ENCODE measurements at regions not wholly inside any gene's neighbourhood (a gene's known extent, or its start where the extent isn't known, plus 50 kb on each side); places are given as distances from the start of the nearest gene placed in this dataset.

- Mint-ChIP-seq H3K4me3 (no peak overlapping the region), H3K36me3 (ENCODE audit: low read depth) (no peaks in the 10 kb centered on the region), H3K9me3 (peaks cover 1% of the 10 kb centered on the region), H3K4me1 (no peaks in the 10 kb centered on the region), H3K27me3 (ENCODE audit: insufficient read depth) (peaks cover 68% of the 10 kb centered on the region), H3K27ac (no peak overlapping the region)
- Histone ChIP-seq H3K36me3 (ENCODE audit: control insufficient read depth, insufficient read depth, low read length) (no peaks in the 10 kb centered on the region), H3K4me3 (ENCODE audit: low read length) (no peak overlapping the region), H3K9me3 (ENCODE audit: control insufficient read depth, low read length) (no peaks in the 10 kb centered on the region), H3K27me3 (ENCODE audit: control insufficient read depth, insufficient read depth, low read length, poor library complexity, severe bottlenecking) (peaks cover 46% of the 10 kb centered on the region), H3K4me1 (ENCODE audit: control insufficient read depth, insufficient read depth, low read length) (peaks cover 1% of the 10 kb centered on the region), H3K27ac (ENCODE audit: low read depth, low read length) (no peak overlapping the region), H3K9ac (ENCODE audit: extremely low read depth, low read length, poor library complexity, severe bottlenecking) (no peak overlapping the region)
- DNase-seq = no peak
- 88 to 100% methylated on average over 1 to 2 of the region's 2 CpGs for WGBS, 2 experiments (ENCODE audit: insufficient coverage in 1 of 2, insufficient read length in 1 of 2)
- no peak for TF ChIP-seq CTCF (conservative IDR thresholded peaks at IDR 0.05)
These were observed 378.5 kb downstream of the KIF16B start for GRCh38 chr20:16194617-16195360.

GRCh38 chr20:16191496-16191895 is 381.8 kb downstream of the KIF16B start:
- Mint-ChIP-seq H3K9me3 (no peaks in the 10 kb centered on the region), H3K4me1 (peaks cover 9% of the 10 kb centered on the region), H3K36me3 (ENCODE audit: low read depth) (no peaks in the 10 kb centered on the region), H3K27ac (no peak overlapping the region), H3K4me3 (no peak overlapping the region), H3K27me3 (ENCODE audit: insufficient read depth) (peaks cover 62% of the 10 kb centered on the region)
- H3K36me3 ChIP-seq (ENCODE audit: control insufficient read depth, insufficient read depth, low read length) = no peaks in the 10 kb centered on the region
- WGBS, 2 experiments (ENCODE audit: insufficient coverage in 1 of 2, insufficient read length in 1 of 2) = 86 to 100% methylated on average over 1 to 2 of the region's 2 CpGs
- DNase-seq = no peak
- H3K4me3 ChIP-seq (ENCODE audit: low read length) = no peak overlapping the region
- no peak overlapping the region for H3K27ac ChIP-seq (ENCODE audit: low read depth, low read length)
- H3K9me3 ChIP-seq (ENCODE audit: control insufficient read depth, low read length) = peaks cover 5% of the 10 kb centered on the region
- no peak overlapping the region for H3K9ac ChIP-seq (ENCODE audit: extremely low read depth, low read length, poor library complexity, severe bottlenecking)
- peaks cover 69% of the 10 kb centered on the region for H3K27me3 ChIP-seq (ENCODE audit: control insufficient read depth, insufficient read depth, low read length, poor library complexity, severe bottlenecking)
- no peak for TF ChIP-seq CTCF (conservative IDR thresholded peaks at IDR 0.05)
- peaks cover 5% of the 10 kb centered on the region for H3K4me1 ChIP-seq (ENCODE audit: control insufficient read depth, insufficient read depth, low read length)

GRCh38 chr20:16189371-16189770 is 383.9 kb downstream of the KIF16B start:
- no peak overlapping the region for H3K9ac ChIP-seq (ENCODE audit: extremely low read depth, low read length, poor library complexity, severe bottlenecking)
- H3K36me3 ChIP-seq (ENCODE audit: control insufficient read depth, insufficient read depth, low read length) = no peaks in the 10 kb centered on the region
- H3K4me3 Mint-ChIP-seq = no peak overlapping the region
- H3K36me3 Mint-ChIP-seq (ENCODE audit: low read depth) = no peaks in the 10 kb centered on the region
- peaks cover 88% of the 10 kb centered on the region for H3K27me3 ChIP-seq (ENCODE audit: control insufficient read depth, insufficient read depth, low read length, poor library complexity, severe bottlenecking)
- peaks cover 46% of the 10 kb centered on the region for H3K27me3 Mint-ChIP-seq (ENCODE audit: insufficient read depth)
- no peaks in the 10 kb centered on the region for H3K9me3 Mint-ChIP-seq
- no peak overlapping the region for H3K27ac ChIP-seq (ENCODE audit: low read depth, low read length)
- no peak overlapping the region for H3K27ac Mint-ChIP-seq
- peaks cover 5% of the 10 kb centered on the region for H3K9me3 ChIP-seq (ENCODE audit: control insufficient read depth, low read length)
- WGBS, 2 experiments (ENCODE audit: insufficient coverage in 1 of 2, insufficient read length in 1 of 2) = 53 to 77% methylated on average over 3 to 4 of the region's 4 CpGs
- no peak for TF ChIP-seq CTCF (conservative IDR thresholded peaks at IDR 0.05)
- DNase-seq = peak; percentile 48
- H3K4me3 ChIP-seq (ENCODE audit: low read length) = no peak overlapping the region
- peaks cover 5% of the 10 kb centered on the region for H3K4me1 ChIP-seq (ENCODE audit: control insufficient read depth, insufficient read depth, low read length)
- H3K4me1 Mint-ChIP-seq = peaks cover 9% of the 10 kb centered on the region
